Mesothelial cell of epicardium (in vitro differentiated cells): ENCODE measurements at regions not wholly inside any gene's neighbourhood (a gene's known extent, or its start where the extent isn't known, plus 50 kb on each side); places are given as distances from the start of the nearest gene placed in this dataset.

Source experiments
- DNase-seq, 2 experiments: peaks; one replicate each; pipeline ENCODE4 v3.0.0; 2021; ENCODE audit warnings: low spot score in 2 of 2; ENCODE audit not compliant: unreplicated experiment in 2 of 2
- H3K27ac Mint-ChIP-seq: 2 replicates; pipeline ENCODE4 v1.8.0; 2021; ENCODE audit warnings: mixed read lengths
- H3K27me3 Mint-ChIP-seq: 2 replicates; pipeline ENCODE4 v1.8.0; 2021; ENCODE audit warnings: low read depth, mixed read lengths
- H3K36me3 Mint-ChIP-seq: 2 replicates; pipeline ENCODE4 v1.8.0; 2021; ENCODE audit warnings: mixed read lengths
- H3K4me1 Mint-ChIP-seq: 2 replicates; pipeline ENCODE4 v1.8.0; 2021; ENCODE audit warnings: mixed read lengths
- H3K4me3 Mint-ChIP-seq: 2 replicates; pipeline ENCODE4 v1.8.0; 2021; ENCODE audit warnings: mild to moderate bottlenecking, moderate library complexity, mixed read lengths
- H3K9me3 Mint-ChIP-seq: 2 replicates; pipeline ENCODE4 v1.8.0; 2021; ENCODE audit warnings: mixed read lengths
- CTCF ChIP-seq: fragments of 200-600 bp; sonication (generic); IDR thresholded peaks from one replicate; pipeline ENCODE4 v1.5.0; 2021; ENCODE audit warnings: antibody characterized with exemption; ENCODE audit not compliant: unreplicated experiment

GRCh38 chr10:120328647-120329046, 128.4 kb upstream of the PLPP4 start:
- no peaks in the 10 kb centered on the region for H3K36me3 Mint-ChIP-seq
- H3K27ac Mint-ChIP-seq = no peak overlapping the region
- no peak overlapping the region for H3K4me3 Mint-ChIP-seq
- H3K9me3 Mint-ChIP-seq = no peaks in the 10 kb centered on the region
- no peaks in the 10 kb centered on the region for H3K4me1 Mint-ChIP-seq
- H3K27me3 Mint-ChIP-seq = peaks cover 22% of the 10 kb centered on the region
- DNase-seq = no peak
- no peak for TF ChIP-seq CTCF

- Mint-ChIP-seq H3K4me1 (no peaks in the 10 kb centered on the region), H3K27ac (no peak overlapping the region), H3K9me3 (no peaks in the 10 kb centered on the region), H3K27me3 (peaks cover 32% of the 10 kb centered on the region), H3K4me3 (no peak overlapping the region), H3K36me3 (no peaks in the 10 kb centered on the region)
- no peak for DNase-seq
- no peak for TF ChIP-seq CTCF
Observed at GRCh38 chr10:120335553-120335952, 121.5 kb upstream of the PLPP4 start.

- Mint-ChIP-seq H3K9me3 (no peaks in the 10 kb centered on the region), H3K27me3 (peaks cover 38% of the 10 kb centered on the region), H3K27ac (no peak overlapping the region), H3K4me1 (no peaks in the 10 kb centered on the region), H3K4me3 (no peak overlapping the region), H3K36me3 (no peaks in the 10 kb centered on the region)
- no peak for TF ChIP-seq CTCF
- no peak for DNase-seq
Observed at GRCh38 chr10:120336306-120336910, 120.6 kb upstream of the PLPP4 start.

DNA sequence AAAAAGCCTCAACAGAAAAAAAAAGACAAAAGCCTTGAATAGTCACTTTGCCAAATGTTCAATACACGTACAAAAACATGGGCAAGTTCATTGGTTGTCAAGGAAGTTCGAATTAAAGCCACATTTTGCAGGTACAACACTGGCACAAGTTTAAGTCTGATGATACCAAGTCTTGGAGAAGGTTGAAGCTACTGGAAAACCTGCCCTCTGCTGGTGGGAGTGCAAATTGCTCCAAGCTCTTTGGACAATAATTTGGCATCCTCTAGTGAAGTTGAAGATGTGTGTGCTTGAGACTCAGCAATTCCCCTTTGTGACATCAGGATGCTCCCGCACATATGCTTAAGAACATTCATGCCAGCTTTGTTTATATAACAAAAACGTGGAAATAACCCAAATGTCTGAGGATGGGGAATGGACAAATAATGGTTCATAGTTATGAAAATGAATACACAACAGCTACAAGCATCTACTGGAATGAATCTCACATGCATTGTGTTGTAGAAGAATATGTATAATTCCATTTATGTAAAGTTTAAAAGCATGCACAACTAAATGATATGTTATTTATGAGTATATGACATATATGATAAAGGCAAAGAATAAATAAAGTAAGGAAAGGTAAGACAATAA, 120.0 kb upstream of the PLPP4 start:
- no peaks in the 10 kb centered on the region for H3K4me1 Mint-ChIP-seq
- DNase-seq = peak in 1 of 2 experiments; percentile 66
- H3K27me3 Mint-ChIP-seq = peaks cover 41% of the 10 kb centered on the region
- no peak overlapping the region for H3K4me3 Mint-ChIP-seq
- no peaks in the 10 kb centered on the region for H3K9me3 Mint-ChIP-seq
- TF ChIP-seq CTCF = peak; percentile 86
- no peaks in the 10 kb centered on the region for H3K36me3 Mint-ChIP-seq
- H3K27ac Mint-ChIP-seq = no peak overlapping the region

DNA sequence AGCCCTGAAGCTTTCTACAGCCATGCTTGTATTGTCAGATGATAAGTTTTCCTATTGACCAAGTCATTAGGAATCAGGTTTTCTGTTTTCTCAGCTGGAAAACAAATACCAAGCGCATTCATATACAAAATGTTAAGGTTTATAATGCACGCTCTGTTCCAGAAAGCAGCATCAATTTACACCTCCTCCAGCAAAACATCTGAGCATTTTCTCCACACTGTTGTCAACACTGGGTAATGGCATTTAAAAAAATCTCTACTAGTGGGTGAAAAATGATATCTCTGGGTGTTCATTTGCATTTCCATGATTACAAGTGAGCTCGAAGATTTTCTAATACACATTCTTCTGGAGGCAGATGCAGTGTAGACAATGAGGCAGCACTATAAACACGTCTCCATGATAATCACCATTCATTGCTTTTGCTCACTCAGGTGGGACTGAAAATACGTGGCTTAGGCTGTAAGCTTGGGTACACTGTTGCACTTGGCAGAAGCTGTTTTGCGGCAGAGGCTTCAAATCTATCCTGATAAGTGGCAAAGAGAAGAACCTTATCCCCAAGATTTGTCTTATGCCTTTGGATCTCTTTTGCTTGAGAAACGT, 114.8 kb upstream of the PLPP4 start:
- Mint-ChIP-seq H3K36me3 (no peaks in the 10 kb centered on the region), H3K27ac (no peak overlapping the region), H3K9me3 (no peaks in the 10 kb centered on the region), H3K4me1 (no peaks in the 10 kb centered on the region), H3K27me3 (peaks cover 56% of the 10 kb centered on the region), H3K4me3 (no peak overlapping the region)
- no peak for DNase-seq
- TF ChIP-seq CTCF = no peak
